ENCODE measurements at regions not wholly inside any gene's neighbourhood (a gene's known extent, or its start where the extent isn't known, plus 50 kb on each side); places are given as distances from the start of the nearest gene placed in this dataset.

GRCh38 chr16:9366048-9366969 is 274.9 kb downstream of the HAPSTR1 start:
- H3K4me3 ChIP-seq (ENCODE audit: low read depth, low read length): no peak overlapping the region
- TF ChIP-seq CTCF (IDR thresholded peaks at IDR 0.05; ENCODE audit: insufficient read depth, low read depth, low read length, missing control alignments): no peak
- DNase-seq (ENCODE audit: low read depth): no peak

- no peak overlapping the region for H3K4me3 ChIP-seq (ENCODE audit: low read depth, low read length)
- DNase-seq (ENCODE audit: low read depth): no peak
- no peak for TF ChIP-seq CTCF (IDR thresholded peaks at IDR 0.05; ENCODE audit: insufficient read depth, low read depth, low read length, missing control alignments)
Measured at GRCh38 chr16:9370061-9370491, 278.6 kb downstream of the HAPSTR1 start.

GRCh38 chr16:9371713-9372448 is 280.4 kb downstream of the HAPSTR1 start:
- TF ChIP-seq CTCF (IDR thresholded peaks at IDR 0.05; ENCODE audit: insufficient read depth, low read depth, low read length, missing control alignments): no peak
- DNase-seq (ENCODE audit: low read depth): no peak
- H3K4me3 ChIP-seq (ENCODE audit: low read depth, low read length): no peak overlapping the region

- no peak for DNase-seq (ENCODE audit: low read depth)
- no peak overlapping the region for H3K4me3 ChIP-seq (ENCODE audit: low read depth, low read length)
- TF ChIP-seq CTCF (IDR thresholded peaks at IDR 0.05; ENCODE audit: insufficient read depth, low read depth, low read length, missing control alignments): no peak
Measured at GRCh38 chr16:9372934-9373890, 281.8 kb downstream of the HAPSTR1 start.

GRCh38 chr16:9374061-9374460 is 282.6 kb downstream of the HAPSTR1 start:
- DNase-seq (ENCODE audit: low read depth): no peak
- no peak overlapping the region for H3K4me3 ChIP-seq (ENCODE audit: low read depth, low read length)
- no peak for TF ChIP-seq CTCF (IDR thresholded peaks at IDR 0.05; ENCODE audit: insufficient read depth, low read depth, low read length, missing control alignments)

- TF ChIP-seq CTCF (IDR thresholded peaks at IDR 0.05; ENCODE audit: insufficient read depth, low read depth, low read length, missing control alignments): no peak
- no peak overlapping the region for H3K4me3 ChIP-seq (ENCODE audit: low read depth, low read length)
- DNase-seq (ENCODE audit: low read depth): no peak
Measured at GRCh38 chr16:9378876-9379275, 287.4 kb downstream of the HAPSTR1 start.
